Lower leg skin (tissue), 4 donors: ENCODE measurements at regions not wholly inside any gene's neighbourhood (a gene's known extent, or its start where the extent isn't known, plus 50 kb on each side); places are given as distances from the start of the nearest gene placed in this dataset.

Source experiments
- DNase-seq, 2 donors: peaks; one replicate each; pipeline ENCODE4 v3.0.0-alpha.2; 2019; ENCODE audit warnings: low spot score in 2 of 2
- H3K4me3 ChIP-seq: fragments of 200-600 bp; sonication (generic); 2 replicates; pipeline ENCODE4 v1.5.1; 2017; ENCODE audit warnings: mild to moderate bottlenecking, low read depth; ENCODE audit not compliant: poor library complexity, severe bottlenecking
- POLR2A ChIP-seq, 2 donors: fragments of 450-650 bp; IDR thresholded peaks; one replicate each; pipeline ENCODE4 v1.6.1; 2016 to 2017; ENCODE audit warnings: antibody characterized with exemption in 2 of 2, mild to moderate bottlenecking in 1 of 2, moderate library complexity in 1 of 2
- WGBS, 2 donors: methylation state at CpG; one replicate each; pipeline ENCODE4 v1.1.5; 2018; 5-methylcytosine and 5-hydroxymethylcytosine counted together
- intact Hi-C: fragments of 100-400 bp; cut with DNase I; formaldehyde crosslinking; loops from one replicate; pipeline ENCODE4 v1.15.0; 2023; ENCODE audit warnings: low total_unique reads
- TF ChIP-seq, protein P1 (sequence below), 3 donors: fragments of 450-650 bp; IDR thresholded peaks; one replicate each; pipeline ENCODE4 v1.5.1; 2016; ENCODE audit warnings: antibody characterized with exemption in 3 of 3, mild to moderate bottlenecking in 3 of 3, moderate library complexity in 2 of 3

DNA sequence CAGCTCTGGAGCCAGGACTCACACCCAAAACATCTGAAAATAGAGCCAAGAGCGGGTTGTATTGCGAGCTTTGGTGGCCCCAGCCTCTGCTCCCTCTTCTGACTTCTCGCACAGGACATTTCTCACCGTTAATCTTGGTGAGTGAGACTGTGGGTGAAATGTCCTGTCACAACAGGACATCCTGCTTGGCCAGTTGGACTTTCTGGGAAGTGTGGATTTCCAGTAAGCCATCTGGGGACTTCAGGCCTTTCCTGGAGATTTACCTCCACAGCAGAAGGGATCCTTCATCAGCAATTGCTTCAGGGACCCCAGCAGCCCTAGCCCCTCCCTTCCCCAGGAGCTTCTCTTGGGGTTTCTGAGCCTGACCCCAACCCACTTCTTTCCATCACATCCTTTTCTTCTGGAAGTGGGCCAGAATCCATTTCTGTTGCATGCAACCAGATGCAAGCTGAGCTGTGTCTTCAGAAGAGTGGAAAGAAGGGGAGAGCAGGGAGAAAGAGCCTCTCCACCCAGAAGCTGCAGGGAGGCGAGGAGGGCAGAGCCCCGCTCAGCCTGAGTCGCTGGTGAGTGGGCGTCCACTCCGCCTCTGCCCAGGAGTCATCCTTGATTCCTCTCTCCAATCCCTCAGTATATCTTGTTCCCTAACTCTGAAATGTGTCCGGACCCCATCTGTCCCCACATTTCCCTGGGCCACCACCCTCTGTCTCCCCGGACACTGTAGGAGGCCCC, 50.3 kb upstream of the GADD45G start:
- TF ChIP-seq POLR2A (IDR thresholded peaks at IDR 0.05): no peak
- TF ChIP-seq, protein P1, sequence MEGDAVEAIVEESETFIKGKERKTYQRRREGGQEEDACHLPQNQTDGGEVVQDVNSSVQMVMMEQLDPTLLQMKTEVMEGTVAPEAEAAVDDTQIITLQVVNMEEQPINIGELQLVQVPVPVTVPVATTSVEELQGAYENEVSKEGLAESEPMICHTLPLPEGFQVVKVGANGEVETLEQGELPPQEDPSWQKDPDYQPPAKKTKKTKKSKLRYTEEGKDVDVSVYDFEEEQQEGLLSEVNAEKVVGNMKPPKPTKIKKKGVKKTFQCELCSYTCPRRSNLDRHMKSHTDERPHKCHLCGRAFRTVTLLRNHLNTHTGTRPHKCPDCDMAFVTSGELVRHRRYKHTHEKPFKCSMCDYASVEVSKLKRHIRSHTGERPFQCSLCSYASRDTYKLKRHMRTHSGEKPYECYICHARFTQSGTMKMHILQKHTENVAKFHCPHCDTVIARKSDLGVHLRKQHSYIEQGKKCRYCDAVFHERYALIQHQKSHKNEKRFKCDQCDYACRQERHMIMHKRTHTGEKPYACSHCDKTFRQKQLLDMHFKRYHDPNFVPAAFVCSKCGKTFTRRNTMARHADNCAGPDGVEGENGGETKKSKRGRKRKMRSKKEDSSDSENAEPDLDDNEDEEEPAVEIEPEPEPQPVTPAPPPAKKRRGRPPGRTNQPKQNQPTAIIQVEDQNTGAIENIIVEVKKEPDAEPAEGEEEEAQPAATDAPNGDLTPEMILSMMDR (IDR thresholded peaks at IDR 0.05): no peak
- H3K4me3 ChIP-seq: no peak overlapping the region
- DNase-seq: peak in 1 of 2 donors; percentile 69
- 93% methylated on average over 11 of the region's 11 CpGs for WGBS, 2 donors
- intact Hi-C loops: loop anchor here (10.0 kb wide), 1 partner anchor 230 kb away; no protein-coding TSS in a partner anchor

DNA sequence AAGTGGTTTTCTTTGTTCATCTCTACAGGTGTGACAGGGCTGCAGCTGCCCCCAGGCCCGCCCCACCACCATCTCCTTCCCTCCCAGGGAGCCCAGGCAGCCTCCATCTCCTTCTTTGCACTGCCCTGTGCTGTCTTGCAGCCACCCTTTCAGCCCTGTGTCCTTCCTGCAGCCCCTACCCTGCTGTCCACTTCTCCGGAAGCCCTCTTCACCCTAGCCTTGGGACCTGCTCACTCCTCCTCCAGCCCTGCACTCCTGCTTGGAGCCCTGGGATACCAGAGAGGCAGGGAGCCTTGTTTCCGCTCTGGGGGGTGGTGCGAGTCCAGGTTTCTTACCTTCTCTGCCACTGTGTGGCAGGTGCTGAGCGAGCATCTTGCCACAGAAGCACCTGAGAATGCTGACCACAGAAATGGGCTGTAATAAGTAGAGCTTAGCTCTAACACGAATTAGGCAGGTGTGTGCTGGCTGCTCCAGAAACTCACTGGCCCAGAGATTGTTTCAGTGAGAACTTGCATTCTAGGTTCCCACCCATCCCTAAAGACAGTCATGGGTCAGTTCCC, 51.3 kb upstream of the GADD45G start:
- intact Hi-C loops: loop anchor here (10.0 kb wide), 1 partner anchor 229 kb away; no protein-coding TSS in a partner anchor
- WGBS, 2 donors: 89 to 90% methylated on average over 6 of the region's 6 CpGs
- peak in 1 of 2 donors; percentile 76 for DNase-seq

DNA sequence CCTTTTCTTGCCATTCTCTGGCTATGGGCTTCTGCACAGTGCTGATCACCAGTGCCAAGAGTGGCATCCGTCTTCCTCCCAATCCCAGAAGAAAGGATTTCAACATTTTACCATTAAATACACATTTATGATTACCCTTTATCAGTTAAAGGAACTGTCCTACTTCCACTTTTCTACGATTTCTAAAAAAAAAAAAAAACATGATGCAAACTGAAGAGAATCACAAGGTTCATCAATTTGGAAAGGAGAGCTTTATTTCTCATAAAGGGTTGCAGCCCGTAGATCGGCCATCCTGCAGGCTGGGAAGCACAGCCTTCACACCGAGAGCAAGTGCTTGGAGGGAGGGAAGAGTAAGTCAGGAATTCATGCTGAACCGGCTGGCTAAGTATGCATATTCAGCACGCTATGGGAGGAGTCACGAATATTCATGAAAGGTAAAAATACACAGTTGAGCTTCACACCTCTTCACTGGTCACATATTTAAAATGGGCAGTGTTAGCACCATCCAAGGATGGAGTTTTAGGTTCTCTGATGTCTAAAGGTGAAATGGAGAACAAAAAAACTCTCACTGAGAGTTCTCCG, 52.5 kb upstream of the SEMA4D start:
- no peak overlapping the region for H3K4me3 ChIP-seq
- TF ChIP-seq, protein P1 (IDR thresholded peaks at IDR 0.05): no peak
- no peak for TF ChIP-seq POLR2A (IDR thresholded peaks at IDR 0.05)
- intact Hi-C loops: loop anchor here (10.0 kb wide), 1 partner anchor 226 kb away; no protein-coding TSS in a partner anchor
- 68 to 70% methylated on average over 9 of the region's 9 CpGs for WGBS, 2 donors
- peak in 1 of 2 donors; percentile 54 for DNase-seq

More for the DNA sequence above, 51.3 kb upstream of the GADD45G start:
- no peak overlapping the region for H3K4me3 ChIP-seq
- TF ChIP-seq POLR2A (IDR thresholded peaks at IDR 0.05): no peak
- TF ChIP-seq, protein P1 (IDR thresholded peaks at IDR 0.05): no peak

DNA sequence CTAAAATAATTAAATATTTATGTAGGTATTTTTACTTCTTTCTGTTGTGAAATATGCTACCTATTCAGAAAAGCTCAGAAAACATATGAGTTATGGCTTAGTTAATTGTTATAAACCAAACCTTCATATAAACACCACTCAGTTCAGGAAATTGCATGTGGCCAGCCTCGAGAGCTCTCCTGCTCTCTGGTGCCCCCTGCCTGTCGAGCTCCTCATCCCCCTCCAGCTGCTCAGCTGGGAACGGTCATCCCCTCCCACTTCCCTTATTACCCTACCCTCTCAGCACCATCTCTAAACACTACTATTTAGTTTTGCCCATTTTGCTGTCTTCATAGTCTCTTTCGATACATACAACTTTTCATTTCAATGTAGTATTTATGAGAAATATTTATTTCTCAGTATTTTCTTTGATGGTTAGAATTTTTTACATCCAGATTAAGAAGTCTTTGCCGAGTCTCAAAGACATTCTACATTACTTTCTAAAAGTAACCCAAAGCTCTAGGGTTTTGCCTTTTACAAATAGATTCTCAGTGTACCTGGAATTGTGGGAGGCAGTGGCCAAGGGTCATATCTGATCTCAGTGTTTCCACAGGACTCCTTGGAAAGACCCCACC, 51.2 kb upstream of the SEMA4D start:
- intact Hi-C loops: no loop called here
- DNase-seq: peak; percentile 60 to 95
- 25 to 26% methylated on average over 5 of the region's 5 CpGs for WGBS, 2 donors
- no peak for TF ChIP-seq POLR2A (IDR thresholded peaks at IDR 0.05)
- TF ChIP-seq, protein P1 (IDR thresholded peaks at IDR 0.05): peak in 1 of 3 donors; percentile 44
- H3K4me3 ChIP-seq: no peak overlapping the region

DNA sequence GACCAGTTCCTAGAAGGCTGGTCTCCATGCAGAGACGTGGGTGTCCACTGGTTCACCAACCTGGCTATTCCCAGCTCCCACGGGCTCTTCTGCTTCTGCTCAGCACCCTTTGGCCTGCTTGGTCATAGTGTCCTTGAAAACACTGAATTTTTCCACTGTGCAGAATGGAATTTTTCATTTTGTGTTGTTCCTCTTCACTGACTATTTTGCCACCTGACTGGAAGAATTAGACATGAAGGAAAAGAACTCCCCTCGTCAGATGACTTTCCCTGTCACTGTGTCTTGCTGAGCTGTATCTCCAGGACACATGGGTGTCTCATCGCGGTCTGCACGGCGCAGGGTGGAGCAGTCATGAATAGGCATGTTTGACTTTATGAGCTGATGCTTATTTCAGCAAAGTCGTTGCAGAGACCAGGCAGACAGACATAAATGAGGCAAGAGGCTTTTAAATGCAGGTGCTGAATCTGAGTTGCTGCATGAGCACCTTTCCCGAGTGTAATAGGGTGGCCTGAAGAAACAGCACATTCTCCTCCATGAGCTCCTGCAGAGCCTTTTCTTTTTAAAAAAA, 50.2 kb upstream of the SEMA4D start:
- intact Hi-C loops: no loop called here
- H3K4me3 ChIP-seq: no peak overlapping the region
- TF ChIP-seq, protein P1 (IDR thresholded peaks at IDR 0.05): no peak
- no peak for TF ChIP-seq POLR2A (IDR thresholded peaks at IDR 0.05)
- peak in 1 of 2 donors; percentile 70 for DNase-seq
- 45 to 58% methylated on average over 9 of the region's 9 CpGs for WGBS, 2 donors
